ENCODE measurements at regions not wholly inside any gene's neighbourhood (a gene's known extent, or its start where the extent isn't known, plus 50 kb on each side); places are given as distances from the start of the nearest gene placed in this dataset.
"Not testable (repeated sequence)": the region's sequence is repeated elsewhere in the genome, so short reads cannot be mapped to it uniquely, and the experiment has no call there.

GRCh38 chr5:164265566-164265965 lies 760.1 kb downstream of the MAT2B start:
- DNase-seq: no peak

GRCh38 chr5:164266571-164266970 lies 761.2 kb downstream of the MAT2B start:
- DNase-seq: no peak

GRCh38 chr5:164277720-164278119 lies 772.3 kb downstream of the MAT2B start:
- no peak for DNase-seq

- DNase-seq: no peak
Observed at GRCh38 chr5:164289526-164289925, 784.1 kb downstream of the MAT2B start.

- DNase-seq: peak in 6 of 58 donors; percentile 1 to 55 (median 6)
Observed at GRCh38 chr5:164296603-164297080, 791.2 kb downstream of the MAT2B start.

- no peak for DNase-seq
Observed at GRCh38 chr5:164298165-164298564, 792.7 kb downstream of the MAT2B start.

- no peak for DNase-seq
Observed at GRCh38 chr5:164300295-164300694, 794.9 kb downstream of the MAT2B start.

- no peak for DNase-seq
Observed at GRCh38 chr5:164301136-164301535, 795.7 kb downstream of the MAT2B start.

- DNase-seq: no peak
Observed at GRCh38 chr5:164301708-164302107, 796.3 kb downstream of the MAT2B start.

- DNase-seq: no peak
Observed at GRCh38 chr5:164302533-164303235, 797.3 kb downstream of the MAT2B start.

GRCh38 chr5:164303646-164304215 lies 798.3 kb downstream of the MAT2B start:
- no peak for DNase-seq

GRCh38 chr5:164306662-164307061 lies 801.2 kb downstream of the MAT2B start:
- DNase-seq: no peak

- no peak for DNase-seq
Observed at GRCh38 chr5:164312801-164313200, 807.4 kb downstream of the MAT2B start.

GRCh38 chr5:164317676-164318075 lies 812.3 kb downstream of the MAT2B start:
- DNase-seq: no peak

GRCh38 chr5:164319161-164319560 lies 813.7 kb downstream of the MAT2B start:
- DNase-seq: no peak

GRCh38 chr5:164324239-164324638 lies 818.8 kb downstream of the MAT2B start:
- DNase-seq: no peak

GRCh38 chr5:164326219-164326618 lies 820.8 kb downstream of the MAT2B start:
- DNase-seq: no peak

GRCh38 chr5:164327166-164327565 lies 821.7 kb downstream of the MAT2B start:
- DNase-seq: not testable (repeated sequence)

- no peak for DNase-seq
Observed at GRCh38 chr5:164332349-164333196, 827.2 kb downstream of the MAT2B start.

- no peak for DNase-seq
Observed at GRCh38 chr5:164335837-164336236, 830.4 kb downstream of the MAT2B start.

- DNase-seq: no peak
Observed at GRCh38 chr5:164336276-164336675, 830.9 kb downstream of the MAT2B start.

- no peak for DNase-seq
Observed at GRCh38 chr5:164336906-164337305, 831.5 kb downstream of the MAT2B start.
